Glomerular visceral epithelial cell (primary cell): ENCODE measurements at regions not wholly inside any gene's neighbourhood (a gene's known extent, or its start where the extent isn't known, plus 50 kb on each side); places are given as distances from the start of the nearest gene placed in this dataset.
"Not testable (repeated sequence)": the region's sequence is repeated elsewhere in the genome, so short reads cannot be mapped to it uniquely, and the experiment has no call there.

Experiments used
- DNase-seq: peaks from one replicate; pipeline ENCODE4 v3.0.0-alpha.2; 2016; ENCODE audit errors: extremely low spot score

GRCh38 chr4:20050768-20051167 is 200.9 kb upstream of the SLIT2 start:
- DNase-seq: no peak

- DNase-seq: no peak
Observed at GRCh38 chr4:20049889-20050288, 201.8 kb upstream of the SLIT2 start.

GRCh38 chr4:20046931-20047677 is 204.6 kb upstream of the SLIT2 start:
- no peak for DNase-seq

GRCh38 chr4:20046179-20046578 is 205.5 kb upstream of the SLIT2 start:
- no peak for DNase-seq

GRCh38 chr4:20044966-20045365 is 206.7 kb upstream of the SLIT2 start:
- DNase-seq: no peak

GRCh38 chr4:20044502-20044911 is 207.2 kb upstream of the SLIT2 start:
- DNase-seq: no peak

GRCh38 chr4:20043991-20044390 is 207.7 kb upstream of the SLIT2 start:
- DNase-seq: no peak

GRCh38 chr4:20042769-20043168 is 208.9 kb upstream of the SLIT2 start:
- DNase-seq: no peak

- no peak for DNase-seq
Observed at GRCh38 chr4:20041839-20042407, 209.8 kb upstream of the SLIT2 start.

- no peak for DNase-seq
Observed at GRCh38 chr4:20037745-20038144, 214.0 kb upstream of the SLIT2 start.

- DNase-seq: no peak
Observed at GRCh38 chr4:20030108-20030507, 221.6 kb upstream of the SLIT2 start.

- peak; percentile 21 for DNase-seq
Observed at GRCh38 chr4:20028645-20029044, 223.1 kb upstream of the SLIT2 start.

- DNase-seq: no peak
Observed at GRCh38 chr4:20026456-20026855, 225.2 kb upstream of the SLIT2 start.

- DNase-seq: no peak
Observed at GRCh38 chr4:20022471-20022870, 229.2 kb upstream of the SLIT2 start.

GRCh38 chr4:20020056-20020455 is 231.6 kb upstream of the SLIT2 start:
- no peak for DNase-seq

- peak; percentile 7 for DNase-seq
Observed at GRCh38 chr4:20019310-20020015, 232.2 kb upstream of the SLIT2 start.

- no peak for DNase-seq
Observed at GRCh38 chr4:20017777-20018115, 234.0 kb upstream of the SLIT2 start.

GRCh38 chr4:20017070-20017776 is 234.5 kb upstream of the SLIT2 start:
- DNase-seq: no peak

GRCh38 chr4:20015636-20016224 is 236.0 kb upstream of the SLIT2 start:
- DNase-seq: no peak

GRCh38 chr4:20003836-20004558 is 247.7 kb upstream of the SLIT2 start:
- DNase-seq: not testable (repeated sequence)

GRCh38 chr4:19999775-20000414 is 251.8 kb upstream of the SLIT2 start:
- no peak for DNase-seq
